ENCODE measurements at regions not wholly inside any gene's neighbourhood (a gene's known extent, or its start where the extent isn't known, plus 50 kb on each side); places are given as distances from the start of the nearest gene placed in this dataset.
"Not testable (repeated sequence)": the region's sequence is repeated elsewhere in the genome, so short reads cannot be mapped to it uniquely, and the experiment has no call there.

GRCh38 chr21:9579275-9579674 lies 942.1 kb upstream of the TPTE start:
- TF ChIP-seq CTCF (IDR thresholded peaks at IDR 0.05); ZFX (IDR thresholded peaks at IDR 0.05; ENCODE audit: borderline replicate concordance): not testable (repeated sequence)
